Breast epithelium (tissue), 4 donors: ENCODE measurements at regions not wholly inside any gene's neighbourhood (a gene's known extent, or its start where the extent isn't known, plus 50 kb on each side); places are given as distances from the start of the nearest gene placed in this dataset.

ENCODE experiments used
- DNase-seq, 2 donors: peaks; one replicate each; pipeline ENCODE4 v3.0.0-alpha.2; 2019; ENCODE audit warnings: low spot score in 2 of 2
- H3K27ac ChIP-seq, 2 donors: fragments of 200-600 bp; sonication (generic) in 1 of 2; one replicate each; pipeline ENCODE4 v1.5.1; 2016 to 2019; ENCODE audit warnings: mild to moderate bottlenecking in 1 of 2
- H3K27me3 ChIP-seq, 2 donors: fragments of 200-600 bp; sonication (generic) in 1 of 2; one replicate each; pipeline versions ENCODE4 v1.5.1 to v1.6.0; 2017 to 2019; ENCODE audit warnings: control low read depth in 1 of 2, mild to moderate bottlenecking in 1 of 2
- H3K36me3 ChIP-seq: fragments of 200-600 bp; one replicate; pipeline ENCODE4 v1.5.1; 2019
- H3K4me1 ChIP-seq, 2 donors: fragments of 200-600 bp; sonication (generic); one replicate each; pipeline ENCODE4 v1.5.1; 2016 to 2019; ENCODE audit warnings: control low read depth in 1 of 2
- H3K4me3 ChIP-seq, 3 donors: fragments of 200-600 bp; sonication (generic); 1 replicate in 2 of 3; 2 replicates in 1 of 3; pipeline ENCODE4 v1.5.1; 2016 to 2019; ENCODE audit warnings: mild to moderate bottlenecking in 3 of 3, moderate library complexity in 2 of 3
- H3K9me3 ChIP-seq, 2 donors: fragments of 200-600 bp; sonication (generic) in 1 of 2; one replicate each; pipeline ENCODE4 v1.5.1; 2016 to 2019; ENCODE audit warnings: control low read depth in 1 of 2
- CTCF ChIP-seq, 3 donors: fragments of 450-650 bp; IDR thresholded peaks; one replicate each; pipeline ENCODE4 v1.5.1; 2016 to 2017; ENCODE audit warnings: antibody characterized with exemption in 3 of 3, mild to moderate bottlenecking in 3 of 3, moderate library complexity in 3 of 3
- POLR2A ChIP-seq: fragments of 450-650 bp; IDR thresholded peaks from one replicate; pipeline ENCODE4 v1.6.1; 2016; ENCODE audit warnings: antibody characterized with exemption, mild to moderate bottlenecking, moderate library complexity
- POLR2AphosphoS5 ChIP-seq, 3 donors: sonication (generic); formaldehyde crosslinking; IDR thresholded peaks; one replicate each; pipeline ENCODE4 v1.6.1; 2017; ENCODE audit warnings: antibody characterized with exemption in 3 of 3
- intact Hi-C: fragments of 100-400 bp; cut with DNase I; formaldehyde crosslinking; loops from one replicate; pipeline ENCODE4 v1.15.1; 2023; ENCODE audit warnings: low total_unique reads

- H3K27ac ChIP-seq: no peak overlapping the region
Measured at GRCh38 chr6:168793649-168794048, 352.7 kb downstream of the SMOC2 start.

GRCh38 chr6:168791917-168792316 lies 350.9 kb downstream of the SMOC2 start:
- H3K4me3 ChIP-seq: no peak overlapping the region
- no peak for TF ChIP-seq POLR2A
- no peak for TF ChIP-seq CTCF (IDR thresholded peaks at IDR 0.05)
- no peak for TF ChIP-seq POLR2AphosphoS5 (IDR thresholded peaks at IDR 0.05)
- H3K9me3 ChIP-seq: no peaks in the 10 kb centered on the region
- no peak overlapping the region for H3K27ac ChIP-seq
- no peaks in the 10 kb centered on the region for H3K36me3 ChIP-seq
- DNase-seq: no peak
- no peaks in the 10 kb centered on the region for H3K27me3 ChIP-seq
- intact Hi-C loops: no loop called here
- H3K4me1 ChIP-seq: no peaks in the 10 kb centered on the region

More at GRCh38 chr6:168793649-168794048, 352.7 kb downstream of the SMOC2 start:
- Histone ChIP-seq H3K4me3 (no peak overlapping the region), H3K4me1 (no peaks in the 10 kb centered on the region), H3K9me3 (no peaks in the 10 kb centered on the region), H3K36me3 (no peaks in the 10 kb centered on the region), H3K27me3 (no peaks in the 10 kb centered on the region)
- intact Hi-C loops: no loop called here
- DNase-seq: no peak
- TF ChIP-seq CTCF (IDR thresholded peaks at IDR 0.05): no peak
- no peak for TF ChIP-seq POLR2A
- no peak for TF ChIP-seq POLR2AphosphoS5 (IDR thresholded peaks at IDR 0.05)

- TF ChIP-seq POLR2A (no peak), CTCF (IDR thresholded peaks at IDR 0.05) (no peak), POLR2AphosphoS5 (IDR thresholded peaks at IDR 0.05) (no peak)
- H3K4me3 ChIP-seq: no peak overlapping the region
- H3K9me3 ChIP-seq: no peaks in the 10 kb centered on the region
- intact Hi-C loops: loop anchor here (5.0 kb wide), 1 partner anchor 453 kb away; no protein-coding TSS in a partner anchor
- H3K36me3 ChIP-seq: no peaks in the 10 kb centered on the region
- no peaks in the 10 kb centered on the region for H3K27me3 ChIP-seq
- DNase-seq: no peak
- H3K4me1 ChIP-seq: no peaks in the 10 kb centered on the region
- no peak overlapping the region for H3K27ac ChIP-seq
Measured at GRCh38 chr6:168789699-168790098, 348.7 kb downstream of the SMOC2 start.

GRCh38 chr6:168785720-168786511 lies 344.9 kb downstream of the SMOC2 start:
- Histone ChIP-seq H3K9me3 (no peaks in the 10 kb centered on the region), H3K4me1 (no peaks in the 10 kb centered on the region), H3K36me3 (no peaks in the 10 kb centered on the region), H3K4me3 (no peak overlapping the region), H3K27ac (no peak overlapping the region), H3K27me3 (no peaks in the 10 kb centered on the region)
- intact Hi-C loops: loop anchor here (5.0 kb wide), 1 partner anchor 456 kb away; no protein-coding TSS in a partner anchor
- TF ChIP-seq POLR2AphosphoS5 (IDR thresholded peaks at IDR 0.05) (no peak), POLR2A (no peak), CTCF (IDR thresholded peaks at IDR 0.05) (no peak)
- DNase-seq: no peak

- H3K36me3 ChIP-seq: no peaks in the 10 kb centered on the region
- H3K9me3 ChIP-seq: no peaks in the 10 kb centered on the region
- H3K4me1 ChIP-seq: no peaks in the 10 kb centered on the region
- no peaks in the 10 kb centered on the region for H3K27me3 ChIP-seq
- TF ChIP-seq POLR2AphosphoS5 (IDR thresholded peaks at IDR 0.05) (no peak), POLR2A (no peak), CTCF (IDR thresholded peaks at IDR 0.05) (no peak)
- no peak overlapping the region for H3K27ac ChIP-seq
- no peak for DNase-seq
- no peak overlapping the region for H3K4me3 ChIP-seq
- intact Hi-C loops: no loop called here
Measured at GRCh38 chr6:168784426-168784825, 343.4 kb downstream of the SMOC2 start.
